HUES48 (cell line): ENCODE measurements at regions not wholly inside any gene's neighbourhood (a gene's known extent, or its start where the extent isn't known, plus 50 kb on each side); places are given as distances from the start of the nearest gene placed in this dataset.

ENCODE experiments used
- H3K27ac ChIP-seq: one replicate; pipeline ENCODE4 v1.7.0; 2013; ENCODE audit warnings: low read depth, low read length, inconsistent platforms
- H3K27me3 ChIP-seq: 2 replicates; pipeline ENCODE4 v1.6.1; 2013; ENCODE audit warnings: mild to moderate bottlenecking, low read length; ENCODE audit not compliant: control insufficient read depth, insufficient read depth
- H3K36me3 ChIP-seq: 2 replicates; pipeline ENCODE4 v1.6.1; 2013; ENCODE audit warnings: low read length; ENCODE audit not compliant: control insufficient read depth, insufficient read depth
- H3K4me1 ChIP-seq: 2 replicates; pipeline ENCODE4 v1.6.1; 2013; ENCODE audit warnings: mild to moderate bottlenecking, low read length; ENCODE audit not compliant: control insufficient read depth, insufficient read depth
- H3K4me3 ChIP-seq: 2 replicates; pipeline ENCODE4 v1.5.1; 2013; ENCODE audit warnings: mild to moderate bottlenecking, low read depth, low read length
- H3K9ac ChIP-seq: 2 replicates; pipeline ENCODE4 v1.6.1; 2013; ENCODE audit warnings: mild to moderate bottlenecking, low read depth, low read length, moderate library complexity
- H3K9me3 ChIP-seq: 2 replicates; pipeline ENCODE4 v1.6.1; 2013; ENCODE audit warnings: low read length; ENCODE audit not compliant: control insufficient read depth, insufficient read depth

- no peak overlapping the region for H3K9ac ChIP-seq
- no peaks in the 10 kb centered on the region for H3K9me3 ChIP-seq
- no peaks in the 10 kb centered on the region for H3K27me3 ChIP-seq
- no peaks in the 10 kb centered on the region for H3K4me1 ChIP-seq
- no peaks in the 10 kb centered on the region for H3K36me3 ChIP-seq
- no peak overlapping the region for H3K27ac ChIP-seq
- H3K4me3 ChIP-seq: no peak overlapping the region
Observed at GRCh38 chr19:29399804-29400203, 126.0 kb upstream of the VSTM2B start.

GRCh38 chr19:29400917-29401711, 124.7 kb upstream of the VSTM2B start:
- Histone ChIP-seq H3K9me3 (no peaks in the 10 kb centered on the region), H3K36me3 (no peaks in the 10 kb centered on the region), H3K4me1 (peaks cover 8% of the 10 kb centered on the region; the same call in 1 of the 2 replicates), H3K9ac (no peak overlapping the region), H3K27me3 (no peaks in the 10 kb centered on the region), H3K4me3 (no peak overlapping the region), H3K27ac (no peak overlapping the region)

GRCh38 chr19:29401712-29402421, 123.9 kb upstream of the VSTM2B start:
- H3K36me3 ChIP-seq: no peaks in the 10 kb centered on the region
- no peak overlapping the region for H3K9ac ChIP-seq
- H3K4me1 ChIP-seq: peaks cover 8% of the 10 kb centered on the region; the same call in 1 of the 2 replicates
- H3K4me3 ChIP-seq: no peak overlapping the region
- no peak overlapping the region for H3K27ac ChIP-seq
- no peaks in the 10 kb centered on the region for H3K27me3 ChIP-seq
- H3K9me3 ChIP-seq: no peaks in the 10 kb centered on the region

GRCh38 chr19:29402563-29402962, 123.2 kb upstream of the VSTM2B start:
- Histone ChIP-seq H3K4me3 (no peak overlapping the region), H3K27ac (no peak overlapping the region), H3K36me3 (no peaks in the 10 kb centered on the region), H3K27me3 (no peaks in the 10 kb centered on the region; the same call in 1 of the 2 replicates), H3K9ac (no peak overlapping the region), H3K9me3 (no peaks in the 10 kb centered on the region), H3K4me1 (peaks cover 8% of the 10 kb centered on the region; the same call in 1 of the 2 replicates)

GRCh38 chr19:29404015-29404414, 121.8 kb upstream of the VSTM2B start:
- no peaks in the 10 kb centered on the region for H3K9me3 ChIP-seq
- H3K27me3 ChIP-seq: no peaks in the 10 kb centered on the region; the same call in 1 of the 2 replicates
- H3K9ac ChIP-seq: no peak overlapping the region
- no peak overlapping the region for H3K4me3 ChIP-seq
- no peak overlapping the region for H3K27ac ChIP-seq
- no peaks in the 10 kb centered on the region for H3K36me3 ChIP-seq
- H3K4me1 ChIP-seq: peaks cover 8% of the 10 kb centered on the region; the same call in 1 of the 2 replicates

- Histone ChIP-seq H3K4me3 (no peak overlapping the region), H3K9ac (no peak overlapping the region), H3K27ac (no peak overlapping the region)
Observed at GRCh38 chr19:29404951-29405727, 120.7 kb upstream of the VSTM2B start.

GRCh38 chr19:29405728-29405995, 120.1 kb upstream of the VSTM2B start:
- Histone ChIP-seq H3K4me1 (peaks cover 8% of the 10 kb centered on the region; the same call in 1 of the 2 replicates), H3K27ac (no peak overlapping the region), H3K9me3 (no peaks in the 10 kb centered on the region), H3K9ac (no peak overlapping the region), H3K36me3 (no peaks in the 10 kb centered on the region), H3K27me3 (no peaks in the 10 kb centered on the region; the same call in 1 of the 2 replicates), H3K4me3 (no peak overlapping the region)

More at GRCh38 chr19:29404951-29405727, 120.7 kb upstream of the VSTM2B start:
- no peaks in the 10 kb centered on the region; the same call in 1 of the 2 replicates for H3K27me3 ChIP-seq
- no peaks in the 10 kb centered on the region for H3K9me3 ChIP-seq
- H3K4me1 ChIP-seq: peaks cover 8% of the 10 kb centered on the region; the same call in 1 of the 2 replicates
- no peaks in the 10 kb centered on the region for H3K36me3 ChIP-seq

GRCh38 chr19:29409076-29409862, 116.5 kb upstream of the VSTM2B start:
- Histone ChIP-seq H3K9me3 (no peaks in the 10 kb centered on the region), H3K4me1 (peaks cover 8% of the 10 kb centered on the region; the same call in 1 of the 2 replicates), H3K9ac (no peak overlapping the region), H3K27ac (no peak overlapping the region), H3K4me3 (no peak overlapping the region), H3K36me3 (no peaks in the 10 kb centered on the region), H3K27me3 (no peaks in the 10 kb centered on the region; the same call in 1 of the 2 replicates)

- H3K9ac ChIP-seq: no peak overlapping the region
Observed at GRCh38 chr19:29410601-29411000, 115.2 kb upstream of the VSTM2B start.

GRCh38 chr19:29411113-29411581, 114.6 kb upstream of the VSTM2B start:
- no peaks in the 10 kb centered on the region for H3K4me1 ChIP-seq
- H3K9me3 ChIP-seq: no peaks in the 10 kb centered on the region
- no peaks in the 10 kb centered on the region; the same call in 1 of the 2 replicates for H3K27me3 ChIP-seq
- no peaks in the 10 kb centered on the region for H3K36me3 ChIP-seq
- no peak overlapping the region for H3K4me3 ChIP-seq
- H3K9ac ChIP-seq: no peak overlapping the region
- no peak overlapping the region for H3K27ac ChIP-seq

More at GRCh38 chr19:29410601-29411000, 115.2 kb upstream of the VSTM2B start:
- Histone ChIP-seq H3K9me3 (no peaks in the 10 kb centered on the region), H3K27me3 (no peaks in the 10 kb centered on the region; the same call in 1 of the 2 replicates), H3K4me1 (peaks cover 3% of the 10 kb centered on the region; the same call in 1 of the 2 replicates), H3K27ac (no peak overlapping the region), H3K4me3 (no peak overlapping the region), H3K36me3 (no peaks in the 10 kb centered on the region)
